ENCODE measurements at regions not wholly inside any gene's neighbourhood (a gene's known extent, or its start where the extent isn't known, plus 50 kb on each side); places are given as distances from the start of the nearest gene placed in this dataset.
A peak's percentile ranks its signal among the peaks of the same experiment; 100 is the strongest.

DNA sequence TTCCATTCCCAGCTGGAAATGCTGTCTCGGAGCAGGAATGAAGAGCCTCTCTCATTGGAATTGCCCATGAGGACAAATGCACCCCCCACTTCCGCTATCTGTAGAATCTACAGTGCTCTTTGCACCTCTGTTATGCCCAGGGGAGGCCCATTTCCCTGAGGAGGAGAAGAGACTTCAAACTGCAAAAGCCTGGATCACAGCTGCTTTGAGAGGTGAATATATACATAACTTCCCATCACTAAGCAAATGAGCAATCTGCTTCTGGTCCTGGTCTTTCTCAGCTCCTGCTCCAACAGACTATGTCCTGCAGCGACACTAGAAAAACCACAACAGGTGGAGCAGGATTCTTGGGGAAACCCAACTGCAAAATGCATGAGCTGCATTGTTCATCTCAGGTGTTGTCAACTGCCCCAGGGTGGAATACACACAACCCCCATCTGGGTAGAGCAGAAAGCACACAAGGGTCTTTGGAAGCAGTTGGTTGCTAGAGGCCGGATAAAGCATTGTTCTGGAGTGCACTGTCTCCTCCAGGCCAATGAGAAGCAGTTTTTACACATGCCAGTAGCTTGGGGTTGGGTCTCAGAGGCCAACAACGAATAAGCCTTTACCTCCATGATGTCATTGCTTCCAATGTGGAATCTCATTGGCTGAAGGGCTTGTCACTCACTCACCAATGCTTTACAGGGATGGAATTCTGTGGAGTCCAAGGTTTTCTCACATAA lies 67.7 kb upstream of the RAB4A start (continued):
- TF ChIP-seq, protein P1, sequence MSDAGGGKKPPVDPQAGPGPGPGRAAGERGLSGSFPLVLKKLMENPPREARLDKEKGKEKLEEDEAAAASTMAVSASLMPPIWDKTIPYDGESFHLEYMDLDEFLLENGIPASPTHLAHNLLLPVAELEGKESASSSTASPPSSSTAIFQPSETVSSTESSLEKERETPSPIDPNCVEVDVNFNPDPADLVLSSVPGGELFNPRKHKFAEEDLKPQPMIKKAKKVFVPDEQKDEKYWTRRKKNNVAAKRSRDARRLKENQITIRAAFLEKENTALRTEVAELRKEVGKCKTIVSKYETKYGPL (CRISPR knock-in tag; IDR thresholded peaks at IDR 0.05): no peak
- no peak for TF ChIP-seq KLF16 (CRISPR knock-in tag; IDR thresholded peaks at IDR 0.05)
- TF ChIP-seq MTF2 (CRISPR knock-in tag; IDR thresholded peaks at IDR 0.05; ENCODE audit: borderline replicate concordance): no peak
- TF ChIP-seq, protein P2, sequence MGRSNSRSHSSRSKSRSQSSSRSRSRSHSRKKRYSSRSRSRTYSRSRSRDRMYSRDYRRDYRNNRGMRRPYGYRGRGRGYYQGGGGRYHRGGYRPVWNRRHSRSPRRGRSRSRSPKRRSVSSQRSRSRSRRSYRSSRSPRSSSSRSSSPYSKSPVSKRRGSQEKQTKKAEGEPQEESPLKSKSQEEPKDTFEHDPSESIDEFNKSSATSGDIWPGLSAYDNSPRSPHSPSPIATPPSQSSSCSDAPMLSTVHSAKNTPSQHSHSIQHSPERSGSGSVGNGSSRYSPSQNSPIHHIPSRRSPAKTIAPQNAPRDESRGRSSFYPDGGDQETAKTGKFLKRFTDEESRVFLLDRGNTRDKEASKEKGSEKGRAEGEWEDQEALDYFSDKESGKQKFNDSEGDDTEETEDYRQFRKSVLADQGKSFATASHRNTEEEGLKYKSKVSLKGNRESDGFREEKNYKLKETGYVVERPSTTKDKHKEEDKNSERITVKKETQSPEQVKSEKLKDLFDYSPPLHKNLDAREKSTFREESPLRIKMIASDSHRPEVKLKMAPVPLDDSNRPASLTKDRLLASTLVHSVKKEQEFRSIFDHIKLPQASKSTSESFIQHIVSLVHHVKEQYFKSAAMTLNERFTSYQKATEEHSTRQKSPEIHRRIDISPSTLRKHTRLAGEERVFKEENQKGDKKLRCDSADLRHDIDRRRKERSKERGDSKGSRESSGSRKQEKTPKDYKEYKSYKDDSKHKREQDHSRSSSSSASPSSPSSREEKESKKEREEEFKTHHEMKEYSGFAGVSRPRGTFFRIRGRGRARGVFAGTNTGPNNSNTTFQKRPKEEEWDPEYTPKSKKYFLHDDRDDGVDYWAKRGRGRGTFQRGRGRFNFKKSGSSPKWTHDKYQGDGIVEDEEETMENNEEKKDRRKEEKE (IDR thresholded peaks at IDR 0.05): no peak
- TF ChIP-seq, protein P3, sequence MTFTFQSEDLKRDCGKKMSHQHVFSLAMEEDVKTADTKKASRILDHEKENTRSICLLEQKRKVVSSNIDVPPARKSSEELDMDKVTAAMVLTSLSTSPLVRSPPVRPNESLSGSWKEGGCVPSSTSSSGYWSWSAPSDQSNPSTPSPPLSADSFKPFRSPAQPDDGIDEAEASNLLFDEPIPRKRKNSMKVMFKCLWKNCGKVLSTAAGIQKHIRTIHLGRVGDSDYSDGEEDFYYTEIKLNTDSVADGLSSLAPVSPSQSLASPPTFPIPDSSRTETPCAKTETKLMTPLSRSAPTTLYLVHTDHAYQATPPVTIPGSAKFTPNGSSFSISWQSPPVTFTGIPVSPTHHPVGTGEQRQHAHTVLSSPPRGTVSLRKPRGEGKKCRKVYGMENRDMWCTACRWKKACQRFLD (CRISPR knock-in tag; IDR thresholded peaks at IDR 0.05; ENCODE audit: borderline replicate concordance): peak; percentile 36; the same call in 1 of the 2 replicates
- peak in 1 of 2 experiments; percentile 50; a peak in 2 of 4 replicates for TF ChIP-seq POLR2A (IDR thresholded peaks at IDR 0.05; ENCODE audit: insufficient read depth in 1 of 2, low read depth in 2 of 2, low read length in 2 of 2)
- TF ChIP-seq ZFX (CRISPR knock-in tag; IDR thresholded peaks at IDR 0.05; ENCODE audit: low read depth): peak; percentile 65
- TF ChIP-seq, protein P4, sequence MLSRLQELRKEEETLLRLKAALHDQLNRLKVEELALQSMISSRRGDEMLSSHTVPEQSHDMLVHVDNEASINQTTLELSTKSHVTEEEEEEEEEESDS (CRISPR knock-in tag; IDR thresholded peaks at IDR 0.05; ENCODE audit: borderline replicate concordance): no peak
- no peak for TF ChIP-seq CEBPG (CRISPR knock-in tag; IDR thresholded peaks at IDR 0.05)
- TF ChIP-seq ZNF136 (CRISPR knock-in tag; IDR thresholded peaks at IDR 0.05; ENCODE audit: low read depth): no peak
- TF ChIP-seq ZNF644 (CRISPR knock-in tag; IDR thresholded peaks at IDR 0.05; ENCODE audit: low read depth): peak; percentile 43; the same call in 1 of the 2 replicates
- TF ChIP-seq, protein P5, sequence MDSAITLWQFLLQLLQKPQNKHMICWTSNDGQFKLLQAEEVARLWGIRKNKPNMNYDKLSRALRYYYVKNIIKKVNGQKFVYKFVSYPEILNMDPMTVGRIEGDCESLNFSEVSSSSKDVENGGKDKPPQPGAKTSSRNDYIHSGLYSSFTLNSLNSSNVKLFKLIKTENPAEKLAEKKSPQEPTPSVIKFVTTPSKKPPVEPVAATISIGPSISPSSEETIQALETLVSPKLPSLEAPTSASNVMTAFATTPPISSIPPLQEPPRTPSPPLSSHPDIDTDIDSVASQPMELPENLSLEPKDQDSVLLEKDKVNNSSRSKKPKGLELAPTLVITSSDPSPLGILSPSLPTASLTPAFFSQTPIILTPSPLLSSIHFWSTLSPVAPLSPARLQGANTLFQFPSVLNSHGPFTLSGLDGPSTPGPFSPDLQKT (CRISPR knock-in tag; IDR thresholded peaks at IDR 0.05; ENCODE audit: borderline replicate concordance): no peak
- TF ChIP-seq NR3C1 (CRISPR knock-in tag; IDR thresholded peaks at IDR 0.05): no peak
- no peak for TF ChIP-seq KDM4B (CRISPR knock-in tag; IDR thresholded peaks at IDR 0.05)
- TF ChIP-seq ZNF3 (CRISPR knock-in tag; IDR thresholded peaks at IDR 0.05): no peak
- TF ChIP-seq KAT7 (CRISPR knock-in tag; IDR thresholded peaks at IDR 0.05; ENCODE audit: borderline replicate concordance): no peak
- TF ChIP-seq, protein P6, sequence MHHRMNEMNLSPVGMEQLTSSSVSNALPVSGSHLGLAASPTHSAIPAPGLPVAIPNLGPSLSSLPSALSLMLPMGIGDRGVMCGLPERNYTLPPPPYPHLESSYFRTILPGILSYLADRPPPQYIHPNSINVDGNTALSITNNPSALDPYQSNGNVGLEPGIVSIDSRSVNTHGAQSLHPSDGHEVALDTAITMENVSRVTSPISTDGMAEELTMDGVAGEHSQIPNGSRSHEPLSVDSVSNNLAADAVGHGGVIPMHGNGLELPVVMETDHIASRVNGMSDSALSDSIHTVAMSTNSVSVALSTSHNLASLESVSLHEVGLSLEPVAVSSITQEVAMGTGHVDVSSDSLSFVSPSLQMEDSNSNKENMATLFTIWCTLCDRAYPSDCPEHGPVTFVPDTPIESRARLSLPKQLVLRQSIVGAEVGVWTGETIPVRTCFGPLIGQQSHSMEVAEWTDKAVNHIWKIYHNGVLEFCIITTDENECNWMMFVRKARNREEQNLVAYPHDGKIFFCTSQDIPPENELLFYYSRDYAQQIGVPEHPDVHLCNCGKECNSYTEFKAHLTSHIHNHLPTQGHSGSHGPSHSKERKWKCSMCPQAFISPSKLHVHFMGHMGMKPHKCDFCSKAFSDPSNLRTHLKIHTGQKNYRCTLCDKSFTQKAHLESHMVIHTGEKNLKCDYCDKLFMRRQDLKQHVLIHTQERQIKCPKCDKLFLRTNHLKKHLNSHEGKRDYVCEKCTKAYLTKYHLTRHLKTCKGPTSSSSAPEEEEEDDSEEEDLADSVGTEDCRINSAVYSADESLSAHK (CRISPR knock-in tag; IDR thresholded peaks at IDR 0.05; ENCODE audit: borderline replicate concordance): no peak
- TF ChIP-seq, protein P7, sequence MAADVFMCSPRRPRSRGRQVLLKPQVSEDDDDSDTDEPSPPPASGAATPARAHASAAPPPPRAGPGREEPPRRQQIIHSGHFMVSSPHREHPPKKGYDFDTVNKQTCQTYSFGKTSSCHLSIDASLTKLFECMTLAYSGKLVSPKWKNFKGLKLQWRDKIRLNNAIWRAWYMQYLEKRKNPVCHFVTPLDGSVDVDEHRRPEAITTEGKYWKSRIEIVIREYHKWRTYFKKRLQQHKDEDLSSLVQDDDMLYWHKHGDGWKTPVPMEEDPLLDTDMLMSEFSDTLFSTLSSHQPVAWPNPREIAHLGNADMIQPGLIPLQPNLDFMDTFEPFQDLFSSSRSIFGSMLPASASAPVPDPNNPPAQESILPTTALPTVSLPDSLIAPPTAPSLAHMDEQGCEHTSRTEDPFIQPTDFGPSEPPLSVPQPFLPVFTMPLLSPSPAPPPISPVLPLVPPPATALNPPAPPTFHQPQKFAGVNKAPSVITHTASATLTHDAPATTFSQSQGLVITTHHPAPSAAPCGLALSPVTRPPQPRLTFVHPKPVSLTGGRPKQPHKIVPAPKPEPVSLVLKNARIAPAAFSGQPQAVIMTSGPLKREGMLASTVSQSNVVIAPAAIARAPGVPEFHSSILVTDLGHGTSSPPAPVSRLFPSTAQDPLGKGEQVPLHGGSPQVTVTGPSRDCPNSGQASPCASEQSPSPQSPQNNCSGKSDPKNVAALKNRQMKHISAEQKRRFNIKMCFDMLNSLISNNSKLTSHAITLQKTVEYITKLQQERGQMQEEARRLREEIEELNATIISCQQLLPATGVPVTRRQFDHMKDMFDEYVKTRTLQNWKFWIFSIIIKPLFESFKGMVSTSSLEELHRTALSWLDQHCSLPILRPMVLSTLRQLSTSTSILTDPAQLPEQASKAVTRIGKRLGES (CRISPR knock-in tag; IDR thresholded peaks at IDR 0.05; ENCODE audit: borderline replicate concordance): no peak

Data from HepG2 (cell line).